Prostate gland (tissue), 2 donors: ENCODE measurements at regions not wholly inside any gene's neighbourhood (a gene's known extent, or its start where the extent isn't known, plus 50 kb on each side); places are given as distances from the start of the nearest gene placed in this dataset.

Experiments used
- POLR2A ChIP-seq: fragments of 450-650 bp; IDR thresholded peaks from one replicate; pipeline ENCODE4 v1.6.1; 2016; ENCODE audit warnings: antibody characterized with exemption, mild to moderate bottlenecking
- TF ChIP-seq, protein P1 (sequence below), 4 experiments: fragments of 200-600 bp in 2 of 4; fragments of 450-650 bp in 2 of 4; sonication (generic) in 2 of 4; IDR thresholded peaks; 1 replicate in 3 of 4; 2 replicates in 1 of 4; pipeline ENCODE4 v1.5.1; 2016 to 2019; ENCODE audit warnings: antibody characterized with exemption in 4 of 4, mild to moderate bottlenecking in 2 of 4, moderate library complexity in 2 of 4

DNA sequence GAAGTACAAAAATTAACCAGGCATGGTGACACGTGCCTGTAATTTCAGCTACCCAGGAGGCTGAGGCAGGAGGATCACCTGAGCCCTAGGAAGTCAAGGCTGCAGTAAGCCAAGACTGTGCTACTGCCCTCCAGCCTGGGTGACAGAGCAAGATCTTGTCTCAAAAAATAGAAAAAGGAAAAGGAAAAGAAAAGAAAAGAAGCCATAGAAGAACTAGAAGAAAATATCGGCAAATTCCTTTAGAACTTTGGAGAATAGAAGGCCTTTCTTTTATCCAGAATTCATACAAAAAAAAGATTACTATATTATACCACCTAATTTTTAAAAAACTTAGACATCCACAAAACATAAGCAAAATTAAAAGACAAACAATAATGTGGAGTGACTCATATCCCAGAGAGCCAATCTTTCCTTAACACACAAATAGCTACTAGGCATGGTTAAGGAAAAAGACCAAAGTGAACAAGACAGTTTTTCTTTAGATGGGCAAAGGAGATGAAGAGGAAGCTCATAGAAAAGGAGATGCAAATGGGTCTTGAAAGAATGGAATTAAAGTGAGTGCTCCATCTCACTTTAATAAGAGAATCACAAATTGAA is 251.1 kb upstream of the IRF2BP2 start:
- TF ChIP-seq, protein P1, sequence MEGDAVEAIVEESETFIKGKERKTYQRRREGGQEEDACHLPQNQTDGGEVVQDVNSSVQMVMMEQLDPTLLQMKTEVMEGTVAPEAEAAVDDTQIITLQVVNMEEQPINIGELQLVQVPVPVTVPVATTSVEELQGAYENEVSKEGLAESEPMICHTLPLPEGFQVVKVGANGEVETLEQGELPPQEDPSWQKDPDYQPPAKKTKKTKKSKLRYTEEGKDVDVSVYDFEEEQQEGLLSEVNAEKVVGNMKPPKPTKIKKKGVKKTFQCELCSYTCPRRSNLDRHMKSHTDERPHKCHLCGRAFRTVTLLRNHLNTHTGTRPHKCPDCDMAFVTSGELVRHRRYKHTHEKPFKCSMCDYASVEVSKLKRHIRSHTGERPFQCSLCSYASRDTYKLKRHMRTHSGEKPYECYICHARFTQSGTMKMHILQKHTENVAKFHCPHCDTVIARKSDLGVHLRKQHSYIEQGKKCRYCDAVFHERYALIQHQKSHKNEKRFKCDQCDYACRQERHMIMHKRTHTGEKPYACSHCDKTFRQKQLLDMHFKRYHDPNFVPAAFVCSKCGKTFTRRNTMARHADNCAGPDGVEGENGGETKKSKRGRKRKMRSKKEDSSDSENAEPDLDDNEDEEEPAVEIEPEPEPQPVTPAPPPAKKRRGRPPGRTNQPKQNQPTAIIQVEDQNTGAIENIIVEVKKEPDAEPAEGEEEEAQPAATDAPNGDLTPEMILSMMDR (IDR thresholded peaks at IDR 0.05) = no peak
- no peak for TF ChIP-seq POLR2A
